ENCODE measurements at regions not wholly inside any gene's neighbourhood (a gene's known extent, or its start where the extent isn't known, plus 50 kb on each side); places are given as distances from the start of the nearest gene placed in this dataset.

DNA sequence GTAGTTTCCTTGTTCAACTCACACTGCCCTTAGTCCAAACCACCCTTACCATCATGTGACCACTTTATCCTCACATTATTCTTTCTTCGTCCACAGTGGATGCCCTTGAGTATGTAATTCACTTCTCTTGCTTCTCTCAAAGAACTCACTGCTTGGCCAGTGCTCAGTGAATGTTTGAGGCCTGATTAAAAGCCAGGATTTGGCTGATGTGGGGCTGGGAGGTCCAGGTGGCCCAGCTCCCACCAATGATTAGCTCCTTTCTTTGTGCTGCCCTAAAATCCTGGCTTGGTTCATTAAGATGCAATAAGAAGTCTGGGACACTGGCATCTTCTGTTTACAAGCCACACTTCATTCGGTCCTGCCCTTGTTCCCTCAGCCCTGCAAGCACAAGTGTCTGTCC, 97.8 kb upstream of the CELF4 start:
- TF ChIP-seq, protein P1, sequence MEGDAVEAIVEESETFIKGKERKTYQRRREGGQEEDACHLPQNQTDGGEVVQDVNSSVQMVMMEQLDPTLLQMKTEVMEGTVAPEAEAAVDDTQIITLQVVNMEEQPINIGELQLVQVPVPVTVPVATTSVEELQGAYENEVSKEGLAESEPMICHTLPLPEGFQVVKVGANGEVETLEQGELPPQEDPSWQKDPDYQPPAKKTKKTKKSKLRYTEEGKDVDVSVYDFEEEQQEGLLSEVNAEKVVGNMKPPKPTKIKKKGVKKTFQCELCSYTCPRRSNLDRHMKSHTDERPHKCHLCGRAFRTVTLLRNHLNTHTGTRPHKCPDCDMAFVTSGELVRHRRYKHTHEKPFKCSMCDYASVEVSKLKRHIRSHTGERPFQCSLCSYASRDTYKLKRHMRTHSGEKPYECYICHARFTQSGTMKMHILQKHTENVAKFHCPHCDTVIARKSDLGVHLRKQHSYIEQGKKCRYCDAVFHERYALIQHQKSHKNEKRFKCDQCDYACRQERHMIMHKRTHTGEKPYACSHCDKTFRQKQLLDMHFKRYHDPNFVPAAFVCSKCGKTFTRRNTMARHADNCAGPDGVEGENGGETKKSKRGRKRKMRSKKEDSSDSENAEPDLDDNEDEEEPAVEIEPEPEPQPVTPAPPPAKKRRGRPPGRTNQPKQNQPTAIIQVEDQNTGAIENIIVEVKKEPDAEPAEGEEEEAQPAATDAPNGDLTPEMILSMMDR (IDR thresholded peaks at IDR 0.05; ENCODE audit: insufficient read depth, low read length, poor library complexity, severe bottlenecking) = no peak
- TF ChIP-seq EZH2phosphoT487 (conservative IDR thresholded peaks at IDR 0.05; ENCODE audit: low read length) = no peak

All from SU-DHL-6 (cell line).